ENCODE measurements at regions not wholly inside any gene's neighbourhood (a gene's known extent, or its start where the extent isn't known, plus 50 kb on each side); places are given as distances from the start of the nearest gene placed in this dataset.

DNA sequence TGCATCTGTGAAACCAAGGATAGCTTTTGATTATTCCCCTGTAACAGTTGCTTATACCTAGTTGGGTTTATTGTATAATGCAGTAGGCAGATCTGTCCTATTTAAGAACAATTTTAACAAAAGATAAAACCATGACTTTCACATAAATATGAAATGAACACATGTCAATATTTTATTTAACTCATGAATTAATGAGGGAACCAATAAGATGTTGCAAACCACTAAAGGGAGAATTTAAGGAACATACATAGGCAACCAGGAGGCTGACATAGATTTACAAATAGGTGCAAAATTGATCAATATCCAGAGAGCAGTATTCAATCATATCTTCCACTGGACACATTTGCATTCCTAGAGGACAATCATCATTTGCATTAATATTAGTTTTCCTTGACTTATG lies 280.0 kb upstream of the BRINP1 start:
- TF ChIP-seq, protein P1, sequence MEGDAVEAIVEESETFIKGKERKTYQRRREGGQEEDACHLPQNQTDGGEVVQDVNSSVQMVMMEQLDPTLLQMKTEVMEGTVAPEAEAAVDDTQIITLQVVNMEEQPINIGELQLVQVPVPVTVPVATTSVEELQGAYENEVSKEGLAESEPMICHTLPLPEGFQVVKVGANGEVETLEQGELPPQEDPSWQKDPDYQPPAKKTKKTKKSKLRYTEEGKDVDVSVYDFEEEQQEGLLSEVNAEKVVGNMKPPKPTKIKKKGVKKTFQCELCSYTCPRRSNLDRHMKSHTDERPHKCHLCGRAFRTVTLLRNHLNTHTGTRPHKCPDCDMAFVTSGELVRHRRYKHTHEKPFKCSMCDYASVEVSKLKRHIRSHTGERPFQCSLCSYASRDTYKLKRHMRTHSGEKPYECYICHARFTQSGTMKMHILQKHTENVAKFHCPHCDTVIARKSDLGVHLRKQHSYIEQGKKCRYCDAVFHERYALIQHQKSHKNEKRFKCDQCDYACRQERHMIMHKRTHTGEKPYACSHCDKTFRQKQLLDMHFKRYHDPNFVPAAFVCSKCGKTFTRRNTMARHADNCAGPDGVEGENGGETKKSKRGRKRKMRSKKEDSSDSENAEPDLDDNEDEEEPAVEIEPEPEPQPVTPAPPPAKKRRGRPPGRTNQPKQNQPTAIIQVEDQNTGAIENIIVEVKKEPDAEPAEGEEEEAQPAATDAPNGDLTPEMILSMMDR (IDR thresholded peaks at IDR 0.05; ENCODE audit: low read length) = no peak
- no peak for TF ChIP-seq EZH2 (IDR thresholded peaks at IDR 0.05; ENCODE audit: borderline replicate concordance, low read length)

All from OCI-LY1 (cell line).